22Rv1 (cell line): ENCODE measurements at regions not wholly inside any gene's neighbourhood (a gene's known extent, or its start where the extent isn't known, plus 50 kb on each side); places are given as distances from the start of the nearest gene placed in this dataset.

Experiments
- ZFX ChIP-seq: fragments of 450-650 bp; IDR thresholded peaks from 2 replicates; pipeline ENCODE4 v1.6.1; 2017; ENCODE audit warnings: antibody characterized with exemption, borderline replicate concordance
- TF ChIP-seq, protein P1 (sequence below): fragments of 450-650 bp; IDR thresholded peaks from 2 replicates; pipeline ENCODE4 v1.5.1; 2017; ENCODE audit warnings: mild to moderate bottlenecking

DNA sequence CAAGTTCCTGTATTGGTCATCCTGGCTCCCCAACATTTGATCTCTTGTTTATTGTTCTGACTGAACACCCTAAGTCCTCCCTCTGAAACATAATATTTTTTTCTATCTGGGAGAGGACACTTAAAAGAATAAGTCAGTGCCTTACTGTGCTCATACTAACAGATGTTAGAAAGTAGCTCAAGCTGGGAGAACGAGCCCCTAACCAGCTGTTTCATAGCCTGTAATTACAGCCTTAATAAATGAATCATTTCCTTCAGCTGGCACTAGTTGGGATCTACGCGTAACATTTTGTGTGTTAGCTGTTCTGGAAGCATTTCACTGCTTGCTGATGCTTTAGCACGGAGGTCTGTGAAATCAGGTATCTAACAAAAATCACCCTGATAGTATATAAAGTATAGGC lies 345.9 kb upstream of the RIOK2 start:
- TF ChIP-seq ZFX = no peak
- TF ChIP-seq, protein P1, sequence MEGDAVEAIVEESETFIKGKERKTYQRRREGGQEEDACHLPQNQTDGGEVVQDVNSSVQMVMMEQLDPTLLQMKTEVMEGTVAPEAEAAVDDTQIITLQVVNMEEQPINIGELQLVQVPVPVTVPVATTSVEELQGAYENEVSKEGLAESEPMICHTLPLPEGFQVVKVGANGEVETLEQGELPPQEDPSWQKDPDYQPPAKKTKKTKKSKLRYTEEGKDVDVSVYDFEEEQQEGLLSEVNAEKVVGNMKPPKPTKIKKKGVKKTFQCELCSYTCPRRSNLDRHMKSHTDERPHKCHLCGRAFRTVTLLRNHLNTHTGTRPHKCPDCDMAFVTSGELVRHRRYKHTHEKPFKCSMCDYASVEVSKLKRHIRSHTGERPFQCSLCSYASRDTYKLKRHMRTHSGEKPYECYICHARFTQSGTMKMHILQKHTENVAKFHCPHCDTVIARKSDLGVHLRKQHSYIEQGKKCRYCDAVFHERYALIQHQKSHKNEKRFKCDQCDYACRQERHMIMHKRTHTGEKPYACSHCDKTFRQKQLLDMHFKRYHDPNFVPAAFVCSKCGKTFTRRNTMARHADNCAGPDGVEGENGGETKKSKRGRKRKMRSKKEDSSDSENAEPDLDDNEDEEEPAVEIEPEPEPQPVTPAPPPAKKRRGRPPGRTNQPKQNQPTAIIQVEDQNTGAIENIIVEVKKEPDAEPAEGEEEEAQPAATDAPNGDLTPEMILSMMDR = no peak
